HUDEP-2 (cell line): ENCODE measurements at regions not wholly inside any gene's neighbourhood (a gene's known extent, or its start where the extent isn't known, plus 50 kb on each side); places are given as distances from the start of the nearest gene placed in this dataset.

Source experiments
- DNase-seq, 76 experiments: peaks; one replicate each; lab custom pipeline; 2025; ENCODE audit not compliant: unreplicated experiment in 76 of 76; lab: John Stamatoyannopoulos, UW

- no peak for DNase-seq
Observed at GRCh38 chr2:226023946-226024345, 624.4 kb downstream of the NYAP2 start.

GRCh38 chr2:226023383-226023782 lies 623.9 kb downstream of the NYAP2 start:
- no peak for DNase-seq

GRCh38 chr2:226020956-226021355 lies 621.4 kb downstream of the NYAP2 start:
- DNase-seq: no peak

GRCh38 chr2:226020176-226020575 lies 620.7 kb downstream of the NYAP2 start:
- no peak for DNase-seq

GRCh38 chr2:226018641-226019040 lies 619.1 kb downstream of the NYAP2 start:
- DNase-seq: no peak

GRCh38 chr2:226017537-226017936 lies 618.0 kb downstream of the NYAP2 start:
- no peak for DNase-seq

- no peak for DNase-seq
Observed at GRCh38 chr2:226017107-226017506, 617.6 kb downstream of the NYAP2 start.

- no peak for DNase-seq
Observed at GRCh38 chr2:226011716-226012450, 612.4 kb downstream of the NYAP2 start.

GRCh38 chr2:226002438-226002837 lies 602.9 kb downstream of the NYAP2 start:
- no peak for DNase-seq

GRCh38 chr2:226001716-226002115 lies 602.2 kb downstream of the NYAP2 start:
- DNase-seq: no peak

- DNase-seq: no peak
Observed at GRCh38 chr2:225999692-226000091, 600.2 kb downstream of the NYAP2 start.

- no peak for DNase-seq
Observed at GRCh38 chr2:225998653-225999052, 599.1 kb downstream of the NYAP2 start.

- DNase-seq: no peak
Observed at GRCh38 chr2:225998116-225998515, 598.6 kb downstream of the NYAP2 start.

GRCh38 chr2:225996462-225996828 lies 596.9 kb downstream of the NYAP2 start:
- no peak for DNase-seq

- no peak for DNase-seq
Observed at GRCh38 chr2:225995796-225996461, 596.4 kb downstream of the NYAP2 start.

GRCh38 chr2:225994748-225995405 lies 595.4 kb downstream of the NYAP2 start:
- no peak for DNase-seq

GRCh38 chr2:225993430-225993829 lies 593.9 kb downstream of the NYAP2 start:
- DNase-seq: no peak

GRCh38 chr2:225989809-225990208 lies 590.3 kb downstream of the NYAP2 start:
- no peak for DNase-seq

GRCh38 chr2:225980372-225980771 lies 580.9 kb downstream of the NYAP2 start:
- DNase-seq: no peak

- no peak for DNase-seq
Observed at GRCh38 chr2:225971433-225971832, 571.9 kb downstream of the NYAP2 start.

- no peak for DNase-seq
Observed at GRCh38 chr2:225948903-225949302, 549.4 kb downstream of the NYAP2 start.

GRCh38 chr2:225938991-225939390 lies 539.5 kb downstream of the NYAP2 start:
- no peak for DNase-seq
